ENCODE measurements at regions not wholly inside any gene's neighbourhood (a gene's known extent, or its start where the extent isn't known, plus 50 kb on each side); places are given as distances from the start of the nearest gene placed in this dataset.

DNA sequence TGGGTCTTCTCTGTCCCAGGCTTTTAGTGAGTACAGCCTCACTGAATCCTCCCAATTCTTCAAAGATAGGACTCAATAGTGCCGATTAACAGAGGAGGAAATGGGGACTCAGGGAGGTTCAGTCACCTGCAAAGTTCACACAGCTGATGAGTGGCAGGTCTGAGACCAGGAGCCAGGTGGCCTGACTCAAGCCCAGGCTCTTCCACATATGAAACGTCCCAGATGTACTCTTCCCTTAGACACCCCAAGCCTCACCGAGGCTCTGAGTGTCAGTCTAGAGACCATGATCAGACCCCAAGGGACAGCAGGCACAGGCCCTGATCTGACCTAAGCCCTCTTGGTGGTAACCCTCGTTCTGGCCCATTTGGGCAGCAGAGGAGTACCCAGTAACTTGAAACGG lies 115.2 kb downstream of the INHBB start:
- TF ChIP-seq, protein P1, sequence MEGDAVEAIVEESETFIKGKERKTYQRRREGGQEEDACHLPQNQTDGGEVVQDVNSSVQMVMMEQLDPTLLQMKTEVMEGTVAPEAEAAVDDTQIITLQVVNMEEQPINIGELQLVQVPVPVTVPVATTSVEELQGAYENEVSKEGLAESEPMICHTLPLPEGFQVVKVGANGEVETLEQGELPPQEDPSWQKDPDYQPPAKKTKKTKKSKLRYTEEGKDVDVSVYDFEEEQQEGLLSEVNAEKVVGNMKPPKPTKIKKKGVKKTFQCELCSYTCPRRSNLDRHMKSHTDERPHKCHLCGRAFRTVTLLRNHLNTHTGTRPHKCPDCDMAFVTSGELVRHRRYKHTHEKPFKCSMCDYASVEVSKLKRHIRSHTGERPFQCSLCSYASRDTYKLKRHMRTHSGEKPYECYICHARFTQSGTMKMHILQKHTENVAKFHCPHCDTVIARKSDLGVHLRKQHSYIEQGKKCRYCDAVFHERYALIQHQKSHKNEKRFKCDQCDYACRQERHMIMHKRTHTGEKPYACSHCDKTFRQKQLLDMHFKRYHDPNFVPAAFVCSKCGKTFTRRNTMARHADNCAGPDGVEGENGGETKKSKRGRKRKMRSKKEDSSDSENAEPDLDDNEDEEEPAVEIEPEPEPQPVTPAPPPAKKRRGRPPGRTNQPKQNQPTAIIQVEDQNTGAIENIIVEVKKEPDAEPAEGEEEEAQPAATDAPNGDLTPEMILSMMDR (IDR thresholded peaks at IDR 0.05) = no peak
- no peak for TF ChIP-seq POLR2A (IDR thresholded peaks at IDR 0.05)
